Neural cell (in vitro differentiated cells): ENCODE measurements at regions not wholly inside any gene's neighbourhood (a gene's known extent, or its start where the extent isn't known, plus 50 kb on each side); places are given as distances from the start of the nearest gene placed in this dataset.

Experiments used
- H2AFZ ChIP-seq: fragments of 200-600, 300-800 bp; sonication (generic), shearing (Covaris generic); 2 replicates; pipeline ENCODE4 v1.6.0; 2014; ENCODE audit warnings: low read depth, mild to moderate bottlenecking, antibody characterized with exemption, low read length, moderate library complexity
- H3F3A ChIP-seq: fragments of 200-600 bp; shearing (Covaris generic); 2 replicates; pipeline ENCODE4 v1.6.1; 2016; ENCODE audit warnings: mild to moderate bottlenecking, moderate library complexity, mixed read lengths, antibody characterized with exemption, low read length; ENCODE audit not compliant: insufficient read depth, poor library complexity, severe bottlenecking
- H3K27ac ChIP-seq: fragments of 200-600, 300-800 bp; sonication (generic), shearing (Covaris generic); 2 replicates; pipeline ENCODE4 v1.5.1; 2014; ENCODE audit warnings: mild to moderate bottlenecking, low read length, moderate library complexity
- H3K27me3 ChIP-seq: fragments of 300-800, 200-600 bp; sonication (generic), shearing (Covaris generic); 2 replicates; pipeline ENCODE4 v1.6.0; 2014; ENCODE audit warnings: mild to moderate bottlenecking, low read depth, low read length, moderate library complexity; ENCODE audit not compliant: insufficient read depth
- H3K36me3 ChIP-seq: fragments of 300-800, 200-600 bp; sonication (generic), shearing (Covaris generic); 2 replicates; pipeline ENCODE4 v1.5.1; 2014; ENCODE audit warnings: mild to moderate bottlenecking, antibody characterized with exemption, low read length, moderate library complexity; ENCODE audit not compliant: insufficient read depth
- H3K4me2 ChIP-seq: fragments of 300-800, 200-600 bp; sonication (generic), shearing (Covaris generic); 2 replicates; pipeline ENCODE4 v1.6.0; 2014; ENCODE audit warnings: mild to moderate bottlenecking, low read length
- H3K4me3 ChIP-seq: fragments of 300-800, 200-600 bp; sonication (generic), shearing (Covaris generic); 2 replicates; pipeline ENCODE4 v1.5.1; 2014; ENCODE audit warnings: mild to moderate bottlenecking, low read length, moderate library complexity
- H3K79me2 ChIP-seq: fragments of 200-600 bp; shearing (Covaris generic); replicated peaks from 2 replicates; pipeline ENCODE4 v1.6.0; 2014; ENCODE audit warnings: mild to moderate bottlenecking, low read length, moderate library complexity; ENCODE audit not compliant: insufficient read depth
- H3K9ac ChIP-seq: fragments of 300-800, 200-600 bp; sonication (generic), shearing (Covaris generic); 2 replicates; pipeline ENCODE4 v1.6.1; 2016; ENCODE audit warnings: mild to moderate bottlenecking, low read length, mixed read lengths
- H3K9me2 ChIP-seq: fragments of 200-600 bp; shearing (Covaris generic); 2 replicates; pipeline ENCODE4 v1.6.1; 2016; ENCODE audit warnings: mild to moderate bottlenecking, low read length, mixed read lengths; ENCODE audit not compliant: insufficient read depth
- H3K9me3 ChIP-seq: fragments of 200-600, 300-800 bp; sonication (generic), shearing (Covaris generic); 2 replicates; pipeline ENCODE4 v1.6.1; 2016; ENCODE audit warnings: mild to moderate bottlenecking, mixed run types, low read length, moderate library complexity, mixed read lengths
- H4K20me1 ChIP-seq: fragments of 200-600 bp; shearing (Covaris generic); 2 replicates; pipeline ENCODE4 v1.6.1; 2016; ENCODE audit warnings: mild to moderate bottlenecking, mixed run types; ENCODE audit not compliant: insufficient read depth
- EP300 ChIP-seq: fragments of 450-650 bp; conservative IDR thresholded peaks from 2 replicates; pipeline ENCODE4 v1.6.1; 2014; ENCODE audit warnings: antibody characterized with exemption, mild to moderate bottlenecking, moderate library complexity; ENCODE audit not compliant: poor library complexity, severe bottlenecking
- EZH2 ChIP-seq: fragments of 200-600, 300-800 bp; shearing (Covaris generic), sonication (generic); IDR thresholded peaks from 2 replicates; pipeline ENCODE4 v1.6.1; 2014; ENCODE audit warnings: antibody characterized with exemption, low read length, borderline replicate concordance, mild to moderate bottlenecking; ENCODE audit not compliant: insufficient read depth, poor library complexity, severe bottlenecking
- MXI1 ChIP-seq: fragments of 450-650 bp; conservative IDR thresholded peaks from 2 replicates; pipeline ENCODE4 v1.6.1; 2014; ENCODE audit warnings: antibody characterized with exemption, mild to moderate bottlenecking; ENCODE audit not compliant: poor library complexity, severe bottlenecking
- POLR2AphosphoS5 ChIP-seq: IDR thresholded peaks from 2 replicates; pipeline ENCODE4 v1.6.1; 2012
- RAD21 ChIP-seq: fragments of 450-650 bp; conservative IDR thresholded peaks from 2 replicates; pipeline ENCODE4 v1.6.1; 2014; ENCODE audit warnings: antibody characterized with exemption, mild to moderate bottlenecking, moderate library complexity
- SMC3 ChIP-seq: fragments of 450-650 bp; conservative IDR thresholded peaks from 2 replicates; pipeline ENCODE4 v1.6.1; 2014; ENCODE audit warnings: antibody characterized with exemption, mild to moderate bottlenecking, moderate library complexity; ENCODE audit not compliant: poor library complexity
- TAF1 ChIP-seq: IDR thresholded peaks from 2 replicates; pipeline ENCODE4 v1.6.1; 2012; ENCODE audit warnings: low read depth
- TF ChIP-seq, protein P1 (sequence below): IDR thresholded peaks from 2 replicates; pipeline ENCODE4 v1.6.1; 2012; ENCODE audit warnings: borderline replicate concordance
- TF ChIP-seq, protein P2 (sequence below): fragments of 450-650 bp; IDR thresholded peaks from 2 replicates; pipeline ENCODE4 v1.5.1; 2014; ENCODE audit warnings: antibody characterized with exemption, mild to moderate bottlenecking, moderate library complexity; ENCODE audit not compliant: poor library complexity, severe bottlenecking

DNA sequence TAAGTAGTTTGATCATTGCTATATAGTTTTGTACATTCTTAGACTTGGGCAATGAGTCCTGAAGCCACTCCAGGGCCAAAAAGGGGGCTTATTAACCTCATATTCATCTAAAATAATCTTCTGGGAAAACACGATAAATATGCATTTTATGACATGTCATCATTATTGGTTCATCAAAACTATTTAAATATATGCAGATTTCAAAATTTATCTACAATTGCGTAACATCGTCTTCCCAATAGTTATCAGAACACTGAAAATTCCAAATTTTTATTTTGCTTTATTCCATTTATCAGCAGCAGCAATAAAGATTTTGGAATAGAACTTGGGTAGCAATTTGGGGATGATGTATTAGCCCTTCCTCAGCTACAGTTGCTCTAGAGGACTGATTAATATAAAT is 550.0 kb downstream of the IQCM start:
- Histone ChIP-seq H3K27me3 (no peaks in the 10 kb centered on the region), H3K9me3 (peaks cover 4% of the 10 kb centered on the region), H3F3A (no peaks in the 10 kb centered on the region), H2AFZ (no peak overlapping the region), H3K36me3 (no peaks in the 10 kb centered on the region), H3K27ac (no peak overlapping the region), H3K79me2 (no peaks in the 10 kb centered on the region), H3K4me2 (no peak overlapping the region), H4K20me1 (no peaks in the 10 kb centered on the region), H3K4me3 (no peak overlapping the region), H3K9ac (no peak overlapping the region), H3K9me2 (no peaks in the 10 kb centered on the region)
- TF ChIP-seq TAF1: no peak
- TF ChIP-seq EZH2: no peak
- TF ChIP-seq, protein P1, sequence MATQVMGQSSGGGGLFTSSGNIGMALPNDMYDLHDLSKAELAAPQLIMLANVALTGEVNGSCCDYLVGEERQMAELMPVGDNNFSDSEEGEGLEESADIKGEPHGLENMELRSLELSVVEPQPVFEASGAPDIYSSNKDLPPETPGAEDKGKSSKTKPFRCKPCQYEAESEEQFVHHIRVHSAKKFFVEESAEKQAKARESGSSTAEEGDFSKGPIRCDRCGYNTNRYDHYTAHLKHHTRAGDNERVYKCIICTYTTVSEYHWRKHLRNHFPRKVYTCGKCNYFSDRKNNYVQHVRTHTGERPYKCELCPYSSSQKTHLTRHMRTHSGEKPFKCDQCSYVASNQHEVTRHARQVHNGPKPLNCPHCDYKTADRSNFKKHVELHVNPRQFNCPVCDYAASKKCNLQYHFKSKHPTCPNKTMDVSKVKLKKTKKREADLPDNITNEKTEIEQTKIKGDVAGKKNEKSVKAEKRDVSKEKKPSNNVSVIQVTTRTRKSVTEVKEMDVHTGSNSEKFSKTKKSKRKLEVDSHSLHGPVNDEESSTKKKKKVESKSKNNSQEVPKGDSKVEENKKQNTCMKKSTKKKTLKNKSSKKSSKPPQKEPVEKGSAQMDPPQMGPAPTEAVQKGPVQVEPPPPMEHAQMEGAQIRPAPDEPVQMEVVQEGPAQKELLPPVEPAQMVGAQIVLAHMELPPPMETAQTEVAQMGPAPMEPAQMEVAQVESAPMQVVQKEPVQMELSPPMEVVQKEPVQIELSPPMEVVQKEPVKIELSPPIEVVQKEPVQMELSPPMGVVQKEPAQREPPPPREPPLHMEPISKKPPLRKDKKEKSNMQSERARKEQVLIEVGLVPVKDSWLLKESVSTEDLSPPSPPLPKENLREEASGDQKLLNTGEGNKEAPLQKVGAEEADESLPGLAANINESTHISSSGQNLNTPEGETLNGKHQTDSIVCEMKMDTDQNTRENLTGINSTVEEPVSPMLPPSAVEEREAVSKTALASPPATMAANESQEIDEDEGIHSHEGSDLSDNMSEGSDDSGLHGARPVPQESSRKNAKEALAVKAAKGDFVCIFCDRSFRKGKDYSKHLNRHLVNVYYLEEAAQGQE: no peak
- TF ChIP-seq, protein P2, sequence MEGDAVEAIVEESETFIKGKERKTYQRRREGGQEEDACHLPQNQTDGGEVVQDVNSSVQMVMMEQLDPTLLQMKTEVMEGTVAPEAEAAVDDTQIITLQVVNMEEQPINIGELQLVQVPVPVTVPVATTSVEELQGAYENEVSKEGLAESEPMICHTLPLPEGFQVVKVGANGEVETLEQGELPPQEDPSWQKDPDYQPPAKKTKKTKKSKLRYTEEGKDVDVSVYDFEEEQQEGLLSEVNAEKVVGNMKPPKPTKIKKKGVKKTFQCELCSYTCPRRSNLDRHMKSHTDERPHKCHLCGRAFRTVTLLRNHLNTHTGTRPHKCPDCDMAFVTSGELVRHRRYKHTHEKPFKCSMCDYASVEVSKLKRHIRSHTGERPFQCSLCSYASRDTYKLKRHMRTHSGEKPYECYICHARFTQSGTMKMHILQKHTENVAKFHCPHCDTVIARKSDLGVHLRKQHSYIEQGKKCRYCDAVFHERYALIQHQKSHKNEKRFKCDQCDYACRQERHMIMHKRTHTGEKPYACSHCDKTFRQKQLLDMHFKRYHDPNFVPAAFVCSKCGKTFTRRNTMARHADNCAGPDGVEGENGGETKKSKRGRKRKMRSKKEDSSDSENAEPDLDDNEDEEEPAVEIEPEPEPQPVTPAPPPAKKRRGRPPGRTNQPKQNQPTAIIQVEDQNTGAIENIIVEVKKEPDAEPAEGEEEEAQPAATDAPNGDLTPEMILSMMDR: no peak
- no peak for TF ChIP-seq MXI1
- no peak for TF ChIP-seq POLR2AphosphoS5
- TF ChIP-seq EP300: no peak
- no peak for TF ChIP-seq RAD21
- no peak for TF ChIP-seq SMC3

DNA sequence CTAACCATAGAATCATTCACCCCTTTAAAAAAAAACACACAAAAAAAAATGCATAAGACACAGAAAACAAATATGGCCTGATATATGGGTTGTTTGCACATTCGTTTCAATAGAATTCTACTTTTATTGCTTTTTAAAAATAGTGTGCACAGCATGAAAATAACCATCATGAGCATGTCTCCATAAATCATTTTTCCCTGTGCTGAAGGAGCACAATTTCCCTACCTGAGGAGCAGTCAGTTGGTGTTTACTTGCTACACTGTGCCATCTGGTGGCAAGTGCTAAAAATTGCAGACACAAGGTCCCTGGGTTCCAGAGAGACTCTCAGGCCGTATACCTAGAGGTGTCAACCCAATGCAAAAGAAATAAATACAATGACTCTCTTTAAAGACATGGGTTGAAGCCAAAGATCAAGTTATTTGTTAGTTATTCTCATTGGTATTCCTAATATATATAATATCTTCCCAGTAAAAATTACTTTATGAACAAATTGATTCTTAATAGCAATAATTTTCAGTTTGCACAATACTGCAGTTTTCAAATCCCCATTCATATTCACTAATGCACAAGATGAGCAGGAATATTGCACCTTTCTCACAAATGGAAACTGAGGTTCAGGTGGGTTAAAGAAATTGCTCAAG is 551.4 kb downstream of the IQCM start:
- no peak overlapping the region for H3K4me2 ChIP-seq
- no peak overlapping the region for H3K4me3 ChIP-seq
- TF ChIP-seq EP300 (no peak), RAD21 (peak; percentile 82), EZH2 (no peak), MXI1 (no peak), TAF1 (no peak), SMC3 (peak; percentile 82), POLR2AphosphoS5 (no peak)
- TF ChIP-seq, protein P2: peak; percentile 74
- TF ChIP-seq, protein P1: no peak
- no peaks in the 10 kb centered on the region for H4K20me1 ChIP-seq
- H3F3A ChIP-seq: no peaks in the 10 kb centered on the region
- H3K27ac ChIP-seq: no peak overlapping the region
- H3K36me3 ChIP-seq: no peaks in the 10 kb centered on the region
- H3K9ac ChIP-seq: no peak overlapping the region
- no peaks in the 10 kb centered on the region for H3K79me2 ChIP-seq
- no peaks in the 10 kb centered on the region for H3K9me2 ChIP-seq
- H3K27me3 ChIP-seq: no peaks in the 10 kb centered on the region
- peaks cover 4% of the 10 kb centered on the region for H3K9me3 ChIP-seq
- no peak overlapping the region for H2AFZ ChIP-seq
